Left colon (tissue), 2 donors: ENCODE measurements at regions not wholly inside any gene's neighbourhood (a gene's known extent, or its start where the extent isn't known, plus 50 kb on each side); places are given as distances from the start of the nearest gene placed in this dataset.

Experiments
- ATAC-seq: fragments of 200-7000 bp; cut with Tn5 transposase; one replicate; pipeline ENCODE4 v1.9.1; 2020; ENCODE audit warnings: mild to moderate bottlenecking, moderate library complexity
- DNase-seq, 2 donors: peaks; one replicate each; pipeline ENCODE4 v3.0.0-alpha.2; 2020
- intact Hi-C, 2 donors: fragments of 100-400 bp; cut with DNase I in 1 of 2; cut with micrococcal nuclease in 1 of 2; formaldehyde crosslinking; loops; one replicate each; pipeline versions ENCODE4 v1.11.2 to v1.14.0; 2022; cut with DNase I, micrococcal nuclease
- donor health status: DM: no; HTN: no; CAD: no.
- donor health status: DM: yes; HTN: yes; CAD: no.

GRCh38 chr4:19835429-19835828 is 416.3 kb upstream of the SLIT2 start:
- intact Hi-C loops: no loop called here
- DNase-seq (no peak), ATAC-seq (no peak)

GRCh38 chr4:19832411-19832810 is 419.3 kb upstream of the SLIT2 start:
- intact Hi-C loops: no loop called here
- ATAC-seq (no peak), DNase-seq (no peak)

DNA sequence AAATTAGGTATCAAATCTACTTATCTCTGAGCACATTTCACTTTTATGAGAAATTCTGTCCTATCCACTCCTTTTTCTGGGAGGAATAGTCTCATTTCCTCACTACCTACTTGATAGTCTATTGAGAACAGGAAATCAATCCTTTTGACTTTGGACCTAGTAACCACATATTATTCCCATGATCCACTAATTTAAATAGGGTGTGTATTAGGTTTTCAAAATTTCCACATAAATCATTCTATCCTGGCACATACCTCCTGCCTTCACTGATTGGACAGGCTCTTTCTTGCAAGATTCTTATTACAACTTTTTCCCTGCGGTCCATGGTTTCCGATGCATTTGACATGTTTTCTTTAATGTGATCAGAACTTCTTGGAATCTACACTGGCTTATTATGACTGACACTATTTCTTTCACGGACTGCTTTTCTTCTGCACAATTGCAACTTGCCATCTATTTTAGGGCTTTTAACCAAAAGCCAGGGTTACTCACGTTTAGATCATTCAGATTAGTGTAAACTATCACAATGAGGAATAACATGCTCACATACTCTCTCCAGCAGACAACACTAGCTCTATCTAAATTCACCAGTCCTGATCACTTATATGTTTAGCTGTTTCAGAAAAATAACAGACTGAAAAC is 419.9 kb upstream of the SLIT2 start:
- DNase-seq (no peak), ATAC-seq (no peak)
- intact Hi-C loops: no loop called here

GRCh38 chr4:19829101-19829500 is 422.6 kb upstream of the SLIT2 start:
- no peak for DNase-seq
- intact Hi-C loops: no loop called here
- no peak for ATAC-seq

GRCh38 chr4:19823781-19824180 is 427.9 kb upstream of the SLIT2 start:
- ATAC-seq: no peak

GRCh38 chr4:19819737-19820136 is 432.0 kb upstream of the SLIT2 start:
- no peak for ATAC-seq
- no peak for DNase-seq
- intact Hi-C loops: no loop called here

More at GRCh38 chr4:19823781-19824180, 427.9 kb upstream of the SLIT2 start:
- DNase-seq: no peak
- intact Hi-C loops: no loop called here

GRCh38 chr4:19809989-19810388 is 441.7 kb upstream of the SLIT2 start:
- ATAC-seq (no peak), DNase-seq (no peak)
- intact Hi-C loops: no loop called here

- no peak for DNase-seq
- intact Hi-C loops: no loop called here
These were observed 444.2 kb upstream of the SLIT2 start for GRCh38 chr4:19807505-19807904.

GRCh38 chr4:19806865-19807264 is 444.8 kb upstream of the SLIT2 start:
- no peak for ATAC-seq

More at GRCh38 chr4:19807505-19807904, 444.2 kb upstream of the SLIT2 start:
- ATAC-seq: no peak

DNA sequence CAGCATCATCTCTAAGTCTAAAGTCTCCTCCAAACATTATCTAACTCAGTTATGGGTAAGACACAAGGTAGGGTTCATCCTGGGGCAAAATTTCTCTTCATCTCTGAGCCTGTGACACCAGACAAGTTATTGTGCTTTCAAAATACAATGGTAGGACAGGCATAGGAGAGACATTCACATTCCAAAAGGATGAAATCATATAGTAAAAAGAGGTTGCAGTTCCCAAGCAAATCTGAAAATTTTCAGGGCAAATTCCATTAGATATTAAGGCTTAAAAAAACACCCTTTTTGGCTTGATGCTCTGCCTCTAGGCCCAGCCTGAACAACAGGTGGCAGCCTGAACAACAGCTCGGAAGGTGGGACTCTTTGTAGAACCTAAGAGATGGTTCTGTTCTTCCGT is 448.3 kb upstream of the SLIT2 start:
- no peak for DNase-seq
- intact Hi-C loops: no loop called here
- no peak for ATAC-seq

More at GRCh38 chr4:19806865-19807264, 444.8 kb upstream of the SLIT2 start:
- DNase-seq: no peak
- intact Hi-C loops: no loop called here

DNA sequence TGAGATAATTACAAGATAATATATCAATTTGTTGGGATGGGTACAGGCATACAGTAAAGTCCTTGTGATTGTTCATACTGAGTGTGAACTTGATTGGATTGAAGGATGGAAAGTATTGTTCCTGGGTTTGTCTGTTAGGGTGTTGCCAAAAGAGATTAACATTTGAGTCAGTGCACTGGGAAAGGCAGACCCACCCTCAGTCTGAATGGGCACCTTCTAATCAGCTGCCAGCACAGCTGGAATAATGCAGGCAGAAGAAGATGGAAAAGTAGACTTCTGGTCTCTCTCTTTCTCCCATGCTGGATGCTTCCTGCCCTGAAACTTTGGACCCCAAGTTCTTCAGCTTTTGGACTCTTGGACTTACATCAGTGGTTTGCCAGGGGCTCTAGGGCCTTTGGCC is 457.9 kb upstream of the SLIT2 start:
- no peak for ATAC-seq
- no peak for DNase-seq
- intact Hi-C loops: no loop called here

- intact Hi-C loops: no loop called here
- DNase-seq (no peak), ATAC-seq (no peak)
These were observed 460.1 kb upstream of the SLIT2 start for GRCh38 chr4:19791422-19792123.

- intact Hi-C loops: no loop called here
- ATAC-seq: no peak
These were observed 465.1 kb upstream of the SLIT2 start for GRCh38 chr4:19786616-19787015.

DNA sequence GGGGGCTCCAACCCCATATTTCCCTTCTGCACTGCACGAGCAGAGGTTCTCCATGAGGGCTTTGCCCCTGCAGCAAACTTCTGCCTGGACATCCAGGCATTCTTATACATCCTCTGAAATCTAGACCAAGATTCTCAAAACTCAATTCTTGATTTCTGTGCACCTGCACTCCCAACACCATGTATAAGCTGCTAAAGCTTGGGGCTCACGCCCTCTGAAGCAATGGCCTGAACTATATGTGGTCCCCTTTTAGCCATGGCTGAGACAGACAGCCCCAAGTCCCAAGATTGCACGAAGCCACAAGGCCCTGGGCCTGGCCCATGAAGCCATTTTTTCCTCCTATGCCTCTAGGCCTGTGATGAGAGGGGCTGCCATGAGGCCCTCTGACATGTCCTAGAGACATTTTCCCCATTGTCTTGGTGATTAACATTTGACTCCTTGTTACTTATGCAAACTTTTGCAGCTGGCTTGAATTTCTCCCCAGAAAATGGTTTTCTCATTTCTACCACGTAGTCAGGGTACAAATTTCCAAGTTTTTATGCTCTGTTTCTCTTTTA is 468.0 kb upstream of the SLIT2 start:
- no peak for ATAC-seq

More at GRCh38 chr4:19786616-19787015, 465.1 kb upstream of the SLIT2 start:
- DNase-seq: no peak

DNA sequence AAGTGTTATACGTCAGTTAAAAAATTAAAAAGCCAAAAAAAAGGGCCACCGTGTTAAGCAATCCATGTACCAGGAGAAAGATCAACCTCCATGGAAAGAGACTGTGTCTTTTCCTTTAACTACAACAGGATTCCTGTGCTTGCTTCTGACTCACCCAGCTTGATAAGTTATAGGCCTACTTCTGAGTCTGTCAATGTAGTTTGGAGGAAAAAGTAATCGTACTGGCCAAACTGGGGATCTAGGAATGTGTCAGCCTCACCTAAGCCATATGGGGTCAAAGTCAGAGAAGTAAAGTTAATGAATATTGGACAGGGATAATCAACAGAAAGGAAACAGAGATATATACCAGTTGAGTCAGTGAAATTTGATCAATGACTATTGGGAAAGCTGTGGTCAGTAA is 470.8 kb upstream of the SLIT2 start:
- ATAC-seq (no peak), DNase-seq (no peak)
- intact Hi-C loops: no loop called here

More for the DNA sequence above, 468.0 kb upstream of the SLIT2 start:
- intact Hi-C loops: no loop called here
- no peak for DNase-seq

- intact Hi-C loops: no loop called here
These were observed 474.8 kb upstream of the SLIT2 start for GRCh38 chr4:19776929-19777328.

DNA sequence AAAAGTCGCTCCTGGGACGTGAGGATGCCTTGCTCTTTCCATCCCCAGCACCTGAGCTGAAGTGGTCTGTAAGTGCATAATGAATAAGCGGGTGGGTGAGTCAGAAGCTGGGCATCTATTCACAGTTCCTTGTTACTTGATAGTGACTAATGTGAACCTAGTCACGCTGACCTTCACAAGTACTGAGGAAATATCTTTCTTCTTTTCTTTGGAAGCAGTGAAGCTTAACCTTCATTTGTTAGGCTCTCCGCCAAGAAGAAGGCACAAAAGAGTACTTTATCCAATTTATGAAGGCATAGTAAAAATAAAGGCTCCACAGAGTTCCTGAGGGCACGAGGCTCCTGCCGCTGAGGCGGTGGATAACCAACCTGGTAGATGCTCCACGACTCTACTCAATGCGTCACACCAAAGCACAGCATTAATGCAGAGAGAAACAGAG is 475.7 kb upstream of the SLIT2 start:
- DNase-seq (no peak), ATAC-seq (no peak)
- intact Hi-C loops: no loop called here

More at GRCh38 chr4:19776929-19777328, 474.8 kb upstream of the SLIT2 start:
- ATAC-seq: no peak
- no peak for DNase-seq

DNA sequence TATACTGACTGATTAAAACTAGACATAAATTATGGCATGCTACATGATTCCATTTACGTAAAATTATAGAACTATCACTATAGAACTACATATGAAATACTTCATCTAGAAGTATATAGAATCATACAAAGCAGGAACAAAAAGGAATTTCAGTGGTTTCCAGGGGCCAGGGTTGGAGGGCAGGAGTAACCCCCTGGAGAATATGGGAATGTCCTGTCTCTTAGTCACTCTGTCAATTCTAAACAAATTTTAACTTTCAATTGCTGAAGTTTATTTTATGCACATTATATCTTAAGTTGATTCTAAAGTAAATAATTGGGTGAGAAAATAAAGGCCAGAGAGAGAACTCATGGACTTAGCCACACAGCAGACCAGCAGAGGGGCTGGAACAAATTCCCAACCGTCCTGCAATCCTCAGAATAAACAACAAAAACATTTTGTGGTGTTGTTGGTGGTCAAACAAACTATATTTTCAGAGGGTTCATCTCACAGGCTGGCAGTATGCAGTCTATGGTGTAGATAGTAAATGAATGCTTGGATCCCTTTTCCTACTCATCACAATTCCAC is 476.9 kb upstream of the SLIT2 start:
- intact Hi-C loops: no loop called here
- DNase-seq: no peak
- no peak for ATAC-seq

DNA sequence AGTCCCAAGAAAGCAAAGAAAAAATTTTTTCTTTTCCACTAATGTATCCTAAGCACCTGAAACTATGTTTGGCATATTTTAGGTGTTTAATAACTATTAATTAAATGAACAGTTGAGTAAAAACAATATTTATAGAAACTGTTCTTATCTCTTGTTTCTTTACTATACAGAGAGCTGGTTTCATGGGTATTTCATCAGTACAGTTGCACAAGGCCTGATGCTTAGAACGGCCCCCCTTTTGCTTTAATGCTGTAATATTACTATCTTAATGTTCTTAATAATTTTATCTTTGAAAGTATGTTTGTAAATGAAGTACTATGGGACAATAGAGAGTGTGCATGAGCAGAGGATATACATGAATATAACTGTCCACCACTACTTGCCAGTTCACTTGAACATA is 479.1 kb upstream of the SLIT2 start:
- intact Hi-C loops: no loop called here
- ATAC-seq (no peak), DNase-seq (no peak)

- DNase-seq: no peak
- intact Hi-C loops: no loop called here
- no peak for ATAC-seq
These were observed 495.0 kb upstream of the SLIT2 start for GRCh38 chr4:19756661-19757060.
